Stomach (tissue), 4 donors: ENCODE measurements at regions not wholly inside any gene's neighbourhood (a gene's known extent, or its start where the extent isn't known, plus 50 kb on each side); places are given as distances from the start of the nearest gene placed in this dataset.

Experiments
- CTCF ChIP-seq, 7 experiments: fragments of 450-650 bp in 4 of 7; fragments of 200-600 bp in 3 of 7; sonication (generic) in 3 of 7; IDR thresholded peaks; one replicate each; pipeline ENCODE4 v1.5.1; 2016 to 2019; ENCODE audit warnings: antibody characterized with exemption in 7 of 7, control low read depth in 2 of 7, mild to moderate bottlenecking in 1 of 7
- EP300 ChIP-seq: sonication (generic); formaldehyde crosslinking; IDR thresholded peaks from one replicate; pipeline ENCODE4 v1.6.1; 2017; ENCODE audit warnings: antibody characterized with exemption
- POLR2A ChIP-seq, 4 donors: fragments of 450-650 bp; IDR thresholded peaks; one replicate each; pipeline ENCODE4 v1.6.1; 2016; ENCODE audit warnings: antibody characterized with exemption in 4 of 4, control low read depth in 2 of 4, mild to moderate bottlenecking in 1 of 4, moderate library complexity in 1 of 4

GRCh38 chr10:2716596-2716995 is 350.8 kb upstream of the PFKP start:
- TF ChIP-seq POLR2A (IDR thresholded peaks at IDR 0.05) (no peak), EP300 (no peak), CTCF (IDR thresholded peaks at IDR 0.05) (no peak)
